H9 (cell line): ENCODE measurements at regions not wholly inside any gene's neighbourhood (a gene's known extent, or its start where the extent isn't known, plus 50 kb on each side); places are given as distances from the start of the nearest gene placed in this dataset.

Experiments used
- DNase-seq: peaks from one replicate; pipeline ENCODE4 v3.0.0-alpha.2; 2017
- H2AFZ ChIP-seq: one replicate; pipeline ENCODE4 v1.6.1; 2013; ENCODE audit warnings: mild to moderate bottlenecking, low read length, control low read depth, moderate library complexity
- H2AK5ac ChIP-seq: 2 replicates; pipeline ENCODE4 v1.6.1; 2013; ENCODE audit warnings: low read length, control low read depth, mixed read lengths; ENCODE audit not compliant: insufficient read length
- H2BK120ac ChIP-seq: one replicate; pipeline ENCODE4 v1.6.1; 2013; ENCODE audit warnings: low read depth, mild to moderate bottlenecking, low read length, control low read depth, inconsistent platforms; ENCODE audit not compliant: poor library complexity, severe bottlenecking
- H2BK12ac ChIP-seq: 2 replicates; pipeline ENCODE4 v1.6.1; 2013; ENCODE audit warnings: low read length, control low read depth, mixed read lengths, low read depth; ENCODE audit not compliant: insufficient read length
- H2BK15ac ChIP-seq: 2 replicates; pipeline ENCODE4 v1.6.1; 2013; ENCODE audit warnings: low read depth, low read length, control low read depth
- H2BK20ac ChIP-seq: one replicate; pipeline ENCODE4 v1.6.1; 2013; ENCODE audit warnings: low read depth, mild to moderate bottlenecking, low read length, control low read depth, inconsistent platforms; ENCODE audit not compliant: poor library complexity, severe bottlenecking
- H2BK5ac ChIP-seq: 2 replicates; pipeline ENCODE4 v1.6.1; 2013; ENCODE audit warnings: low read length, control low read depth, mixed read lengths; ENCODE audit not compliant: insufficient read length
- H3K14ac ChIP-seq: 2 replicates; pipeline ENCODE4 v1.6.1; 2013; ENCODE audit warnings: low read length, control low read depth; ENCODE audit not compliant: insufficient read depth
- H3K18ac ChIP-seq: 2 replicates; pipeline ENCODE4 v1.6.1; 2013; ENCODE audit warnings: low read depth, mild to moderate bottlenecking, mixed read lengths, low read length, control low read depth; ENCODE audit not compliant: insufficient read length
- H3K23ac ChIP-seq: 2 replicates; pipeline ENCODE4 v1.6.1; 2013; ENCODE audit warnings: low read length, control low read depth, mixed read lengths, low read depth; ENCODE audit not compliant: insufficient read length
- H3K23me2 ChIP-seq: 2 replicates; pipeline ENCODE4 v1.6.1; 2013; ENCODE audit warnings: low read depth, mild to moderate bottlenecking, mixed read lengths, low read length, control low read depth; ENCODE audit not compliant: insufficient read length, poor library complexity, severe bottlenecking
- H3K27ac ChIP-seq: 2 replicates; pipeline ENCODE4 v1.5.1; 2013; ENCODE audit warnings: low read length, control low read depth, mixed read lengths, low read depth; ENCODE audit not compliant: insufficient read length
- H3K27me3 ChIP-seq: 2 replicates; pipeline ENCODE4 v1.6.1; 2013; ENCODE audit warnings: low read length, control low read depth, inconsistent platforms; ENCODE audit not compliant: insufficient read depth
- H3K4ac ChIP-seq: 2 replicates; pipeline ENCODE4 v1.6.1; 2013; ENCODE audit warnings: low read depth, mild to moderate bottlenecking, control low read depth, inconsistent platforms, low read length, moderate library complexity
- H3K4me1 ChIP-seq: 2 replicates; pipeline ENCODE4 v1.6.1; 2013; ENCODE audit warnings: low read length, control low read depth, inconsistent platforms; ENCODE audit not compliant: insufficient read depth
- H3K4me2 ChIP-seq: 2 replicates; pipeline ENCODE4 v1.6.1; 2013; ENCODE audit warnings: low read length, control low read depth, mixed read lengths; ENCODE audit not compliant: insufficient read length, insufficient read depth
- H3K56ac ChIP-seq: 2 replicates; pipeline ENCODE4 v1.6.1; 2013; ENCODE audit warnings: low read depth, mild to moderate bottlenecking, mixed read lengths, low read length, control low read depth; ENCODE audit not compliant: insufficient read length
- H3K79me1 ChIP-seq: 2 replicates; pipeline ENCODE4 v1.6.1; 2013; ENCODE audit warnings: low read depth, mild to moderate bottlenecking, moderate library complexity, low read length, control low read depth, inconsistent platforms; ENCODE audit not compliant: insufficient read depth, poor library complexity, severe bottlenecking
- H3K79me2 ChIP-seq: 2 replicates; pipeline ENCODE4 v1.6.1; 2013; ENCODE audit warnings: low read length, control low read depth, inconsistent platforms; ENCODE audit not compliant: insufficient read depth
- H3K9ac ChIP-seq: 2 replicates; pipeline ENCODE4 v1.6.1; 2013; ENCODE audit warnings: low read length, control low read depth, mixed read lengths; ENCODE audit not compliant: insufficient read length; ENCODE audit errors: extremely low read depth
- H3K9me3 ChIP-seq: one replicate; pipeline ENCODE4 v1.6.1; 2013; ENCODE audit warnings: low read depth, low read length, inconsistent platforms; ENCODE audit not compliant: control insufficient read depth
- H3T11ph ChIP-seq: one replicate; pipeline ENCODE4 v1.6.1; 2013; ENCODE audit warnings: mild to moderate bottlenecking, low read length, control low read depth, inconsistent platforms
- H4K20me1 ChIP-seq: one replicate; pipeline ENCODE4 v1.6.1; 2013; ENCODE audit not compliant: control insufficient read depth, insufficient read length, insufficient read depth
- H4K5ac ChIP-seq: 2 replicates; pipeline ENCODE4 v1.6.1; 2013; ENCODE audit warnings: low read depth, mild to moderate bottlenecking, mixed read lengths, low read length, control low read depth; ENCODE audit not compliant: insufficient read length
- H4K8ac ChIP-seq: replicated peaks from 2 replicates; pipeline ENCODE4 v1.6.1; 2013; ENCODE audit warnings: low read length, control low read depth, mixed read lengths, low read depth; ENCODE audit not compliant: insufficient read length
- H4K91ac ChIP-seq: 2 replicates; pipeline ENCODE4 v1.6.1; 2013; ENCODE audit warnings: low read depth, mild to moderate bottlenecking, moderate library complexity, mixed read lengths, low read length, control low read depth; ENCODE audit not compliant: insufficient read length
- H3K27ac Mint-ChIP-seq, 3 experiments: 2 replicates in 2 of 3; 3 replicates in 1 of 3; pipeline ENCODE4 v1.8.0; 2020 to 2021; ENCODE audit warnings: mixed read lengths in 3 of 3, mild to moderate bottlenecking in 1 of 3, moderate library complexity in 1 of 3
- H3K27me3 Mint-ChIP-seq: 2 replicates; pipeline ENCODE4 v1.8.0; 2021; ENCODE audit warnings: low read depth, mild to moderate bottlenecking, moderate library complexity, mixed read lengths
- H3K36me3 Mint-ChIP-seq, 3 experiments: 2 replicates in 2 of 3; 3 replicates in 1 of 3; pipeline ENCODE4 v1.8.0; 2020 to 2021; ENCODE audit warnings: low read depth in 3 of 3, mixed read lengths in 3 of 3; ENCODE audit not compliant: insufficient read depth in 1 of 3
- H3K4me1 Mint-ChIP-seq, 2 experiments: 2 replicates each; pipeline ENCODE4 v1.8.0; 2020; ENCODE audit warnings: mixed read lengths in 2 of 2
- H3K4me3 Mint-ChIP-seq, 2 experiments: 2 replicates in 1 of 2; 3 replicates in 1 of 2; pipeline ENCODE4 v1.8.0; 2020 to 2021; ENCODE audit warnings: mild to moderate bottlenecking in 2 of 2, mixed read lengths in 2 of 2, moderate library complexity in 1 of 2
- H3K9me3 Mint-ChIP-seq, 2 experiments: 2 replicates in 1 of 2; 3 replicates in 1 of 2; pipeline ENCODE4 v1.8.0; 2020; ENCODE audit warnings: mild to moderate bottlenecking in 2 of 2, mixed read lengths in 2 of 2, moderate library complexity in 1 of 2
- whole genome bisulfite sequencing: extraction: QIAGEN DNeasy Blood & Tissue Kit; methylation state at CpG from one replicate; pipeline ENCODE4 v1.1.7; 2013; ENCODE audit warnings: missing lambda C conversion rate, low lambda C conversion rate, mixed read lengths; ENCODE audit not compliant: insufficient read length; ENCODE audit errors: extremely low coverage; 5-methylcytosine and 5-hydroxymethylcytosine counted together
- TF ChIP-seq, protein P1 (sequence below): fragments of 200-600 bp; sonication (generic); conservative IDR thresholded peaks from 3 replicates; pipeline ENCODE4 v1.8.0; 2021; ENCODE audit warnings: antibody characterized with exemption, mild to moderate bottlenecking

GRCh38 chr5:2259494-2260107 lies 376.9 kb upstream of the IRX4 start:
- Histone ChIP-seq H3T11ph (no peak overlapping the region), H2AK5ac (no peak overlapping the region), H3K27me3 (no peaks in the 10 kb centered on the region), H3K14ac (no peak overlapping the region), H4K91ac (no peak overlapping the region), H3K9me3 (no peaks in the 10 kb centered on the region), H3K4me2 (no peak overlapping the region), H3K18ac (no peak overlapping the region), H3K4me1 (no peaks in the 10 kb centered on the region), H3K23me2 (peaks cover 3% of the 10 kb centered on the region), H3K56ac (no peak overlapping the region), H3K23ac (no peak overlapping the region), H2BK20ac (no peak overlapping the region), H2BK12ac (no peak overlapping the region), H4K8ac (no peak overlapping the region), H3K27ac (no peak overlapping the region), H3K4ac (no peak overlapping the region), H3K79me1 (no peaks in the 10 kb centered on the region), H3K79me2 (no peaks in the 10 kb centered on the region), H2BK5ac (no peak overlapping the region), H4K5ac (no peak overlapping the region), H2BK120ac (no peak overlapping the region), H4K20me1 (no peaks in the 10 kb centered on the region), H3K9ac (no peak overlapping the region), H2BK15ac (no peak overlapping the region), H2AFZ (no peak overlapping the region)
- Mint-ChIP-seq H3K9me3 (no peaks in the 10 kb centered on the region), H3K4me1 (peaks cover 4 to 5% of the 10 kb centered on the region in 2 experiments; a peak in 3 of 4 replicates), H3K36me3 (no peaks in the 10 kb centered on the region), H3K27me3 (no peaks in the 10 kb centered on the region; the same call in 1 of the 2 replicates), H3K4me3 (no peak overlapping the region; a peak in 1 of 5 replicates), H3K27ac (no peak overlapping the region; a peak in 1 of 7 replicates)
- no peak for DNase-seq
- TF ChIP-seq, protein P1, sequence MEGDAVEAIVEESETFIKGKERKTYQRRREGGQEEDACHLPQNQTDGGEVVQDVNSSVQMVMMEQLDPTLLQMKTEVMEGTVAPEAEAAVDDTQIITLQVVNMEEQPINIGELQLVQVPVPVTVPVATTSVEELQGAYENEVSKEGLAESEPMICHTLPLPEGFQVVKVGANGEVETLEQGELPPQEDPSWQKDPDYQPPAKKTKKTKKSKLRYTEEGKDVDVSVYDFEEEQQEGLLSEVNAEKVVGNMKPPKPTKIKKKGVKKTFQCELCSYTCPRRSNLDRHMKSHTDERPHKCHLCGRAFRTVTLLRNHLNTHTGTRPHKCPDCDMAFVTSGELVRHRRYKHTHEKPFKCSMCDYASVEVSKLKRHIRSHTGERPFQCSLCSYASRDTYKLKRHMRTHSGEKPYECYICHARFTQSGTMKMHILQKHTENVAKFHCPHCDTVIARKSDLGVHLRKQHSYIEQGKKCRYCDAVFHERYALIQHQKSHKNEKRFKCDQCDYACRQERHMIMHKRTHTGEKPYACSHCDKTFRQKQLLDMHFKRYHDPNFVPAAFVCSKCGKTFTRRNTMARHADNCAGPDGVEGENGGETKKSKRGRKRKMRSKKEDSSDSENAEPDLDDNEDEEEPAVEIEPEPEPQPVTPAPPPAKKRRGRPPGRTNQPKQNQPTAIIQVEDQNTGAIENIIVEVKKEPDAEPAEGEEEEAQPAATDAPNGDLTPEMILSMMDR: no peak
- WGBS: no CpG with 5 or more reads among the region's 7 CpGs
